Astrocyte of the spinal cord (primary cell): ENCODE measurements at regions not wholly inside any gene's neighbourhood (a gene's known extent, or its start where the extent isn't known, plus 50 kb on each side); places are given as distances from the start of the nearest gene placed in this dataset.

Source experiments
- DNase-seq: peaks from one replicate; pipeline ENCODE4 v3.0.0; 2011; ENCODE audit warnings: low read depth, low spot score
- H3K4me3 ChIP-seq: 2 replicates; pipeline ENCODE4 v1.5.1; 2011; ENCODE audit warnings: low read depth, mild to moderate bottlenecking, low read length, moderate library complexity
- CTCF ChIP-seq: IDR thresholded peaks from 2 replicates; pipeline ENCODE4 v1.5.1; 2012; ENCODE audit warnings: low read depth, mild to moderate bottlenecking, low read length, inconsistent platforms
- in situ Hi-C: cut with HindIII; loops from 2 replicates; pipeline ENCODE4 v1.10.0; 2017; ENCODE audit warnings: low sequenced_read_pairs

- no peak for DNase-seq
- TF ChIP-seq CTCF = no peak
- no peak overlapping the region for H3K4me3 ChIP-seq
- in situ Hi-C loops = no loop called here
Measured at GRCh38 chr13:111565400-111565799, 245.0 kb downstream of the TEX29 start.

GRCh38 chr13:111566567-111566966 lies 246.1 kb downstream of the TEX29 start:
- no peak for TF ChIP-seq CTCF
- in situ Hi-C loops = no loop called here
- no peak overlapping the region for H3K4me3 ChIP-seq
- DNase-seq = no peak

GRCh38 chr13:111567637-111568036 lies 247.2 kb downstream of the TEX29 start:
- DNase-seq = no peak
- H3K4me3 ChIP-seq = no peak overlapping the region
- TF ChIP-seq CTCF = no peak
- in situ Hi-C loops = no loop called here

GRCh38 chr13:111568290-111568689 lies 247.8 kb downstream of the TEX29 start:
- in situ Hi-C loops = no loop called here
- no peak for DNase-seq
- no peak overlapping the region for H3K4me3 ChIP-seq
- no peak for TF ChIP-seq CTCF

GRCh38 chr13:111570911-111571310 lies 250.5 kb downstream of the TEX29 start:
- no peak overlapping the region for H3K4me3 ChIP-seq
- in situ Hi-C loops = no loop called here
- no peak for TF ChIP-seq CTCF
- DNase-seq = no peak

GRCh38 chr13:111572956-111573761 lies 252.7 kb downstream of the TEX29 start:
- H3K4me3 ChIP-seq = no peak overlapping the region
- in situ Hi-C loops = no loop called here
- no peak for DNase-seq
- no peak for TF ChIP-seq CTCF
